Left forelimb (tissue), 1 donor: ENCODE measurements at regions not wholly inside any gene's neighbourhood (a gene's known extent, or its start where the extent isn't known, plus 50 kb on each side); places are given as distances from the start of the nearest gene placed in this dataset.

Experiments
- DNase-seq: peaks from one replicate; pipeline ENCODE4 v3.0.0-alpha.2; 2018; ENCODE audit warnings: low spot score

DNA sequence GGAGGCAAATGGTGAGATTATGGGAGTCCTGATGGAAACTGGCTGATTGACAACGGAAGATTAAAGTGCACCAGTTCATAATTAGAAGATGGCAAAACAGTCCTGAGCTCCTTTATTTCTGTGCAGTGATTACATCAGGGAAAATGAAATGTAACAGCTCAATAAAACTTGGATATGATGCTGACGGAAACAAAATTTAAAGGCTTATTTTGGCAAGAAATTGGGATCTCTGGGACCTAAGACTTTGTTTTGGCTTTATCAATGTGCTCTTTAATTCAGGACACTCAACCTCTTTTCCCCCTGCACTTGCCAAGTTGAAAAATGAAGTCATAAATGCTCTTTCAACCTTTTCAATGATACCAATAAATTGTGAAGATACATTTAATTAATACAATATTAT is 226.8 kb downstream of the C6orf118 start:
- no peak for DNase-seq

DNA sequence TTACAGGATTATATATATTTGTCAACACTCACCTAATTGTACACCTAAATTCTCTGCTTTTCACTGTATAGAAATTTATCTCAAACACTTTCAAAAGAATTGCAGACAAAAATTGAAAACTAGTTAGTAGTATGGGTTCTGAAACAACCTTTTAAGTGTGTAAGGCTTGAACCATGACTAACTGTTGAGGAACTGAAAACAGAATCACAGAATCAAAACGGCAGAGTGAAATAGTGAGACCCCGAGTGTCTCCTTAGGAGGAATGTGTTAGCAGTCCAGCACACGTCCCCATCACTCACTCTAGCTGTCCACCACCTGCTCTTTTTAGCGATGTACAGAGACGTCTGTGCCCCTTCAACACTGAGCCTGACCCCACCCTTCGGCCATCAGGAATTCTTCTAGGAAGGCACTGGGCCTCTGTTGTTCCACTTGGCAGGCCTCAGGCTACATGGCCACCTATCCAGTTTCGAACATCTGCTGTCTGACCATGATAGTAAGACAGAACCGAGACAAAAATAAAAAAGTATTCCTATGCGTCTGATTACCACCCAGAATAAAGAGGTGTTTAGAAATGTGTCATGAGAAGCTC is 227.4 kb downstream of the C6orf118 start:
- no peak for DNase-seq

DNA sequence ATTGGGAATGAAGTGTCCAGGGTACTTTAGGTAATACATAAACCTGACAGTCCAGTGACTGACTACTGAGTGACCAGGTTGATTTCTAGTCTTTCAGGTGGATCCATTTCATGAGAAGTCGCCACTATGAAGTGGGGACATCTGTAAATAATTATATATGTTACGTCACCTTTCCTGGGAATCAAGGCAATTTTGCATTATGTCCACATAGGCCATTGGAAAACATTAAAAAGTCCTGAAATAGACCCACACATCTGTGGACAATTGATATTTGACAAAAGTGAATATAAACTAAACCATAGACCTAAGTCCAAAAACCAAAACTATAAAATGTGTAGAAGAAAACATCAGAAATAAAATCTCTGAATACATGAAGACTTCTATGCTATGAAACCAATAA is 231.5 kb downstream of the C6orf118 start:
- no peak for DNase-seq

DNA sequence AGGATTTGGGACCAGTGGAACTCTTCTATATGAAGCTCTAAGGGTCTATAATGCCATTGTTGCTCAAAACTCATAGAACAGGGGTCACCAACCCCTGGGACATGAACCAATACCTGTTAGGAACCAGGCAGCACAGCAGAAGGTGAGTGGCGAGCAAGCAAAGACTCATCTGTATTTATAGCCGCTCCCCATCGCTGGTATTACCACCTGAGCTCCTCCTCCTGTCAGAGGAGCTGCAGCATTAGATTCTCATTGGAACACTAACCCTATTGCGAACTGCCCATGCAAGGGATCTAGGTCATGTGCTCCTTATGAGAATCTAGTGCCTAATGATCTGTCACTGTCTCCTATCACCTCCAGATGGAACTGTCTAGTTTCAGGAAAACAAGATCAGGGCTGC is 237.5 kb downstream of the C6orf118 start:
- no peak for DNase-seq

DNA sequence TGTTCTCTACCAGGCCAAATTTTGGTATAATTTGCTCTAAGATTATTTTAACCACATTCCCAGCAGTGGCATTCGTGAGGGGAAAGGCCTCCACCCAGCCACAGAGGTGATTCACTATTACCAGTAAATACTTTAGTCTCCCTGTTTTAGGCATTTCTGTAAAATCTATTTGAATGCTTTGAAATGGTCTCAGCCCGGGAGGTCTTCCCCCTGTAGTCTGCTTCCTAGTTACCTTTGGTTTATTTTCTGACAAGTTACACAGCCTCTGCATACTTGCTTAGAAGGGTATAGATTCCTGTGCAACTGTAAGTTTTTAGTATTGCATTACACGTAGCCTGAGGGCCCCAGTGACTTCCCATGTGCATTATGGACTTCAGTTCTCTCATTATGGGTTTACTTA is 248.7 kb downstream of the C6orf118 start:
- DNase-seq: no peak

DNA sequence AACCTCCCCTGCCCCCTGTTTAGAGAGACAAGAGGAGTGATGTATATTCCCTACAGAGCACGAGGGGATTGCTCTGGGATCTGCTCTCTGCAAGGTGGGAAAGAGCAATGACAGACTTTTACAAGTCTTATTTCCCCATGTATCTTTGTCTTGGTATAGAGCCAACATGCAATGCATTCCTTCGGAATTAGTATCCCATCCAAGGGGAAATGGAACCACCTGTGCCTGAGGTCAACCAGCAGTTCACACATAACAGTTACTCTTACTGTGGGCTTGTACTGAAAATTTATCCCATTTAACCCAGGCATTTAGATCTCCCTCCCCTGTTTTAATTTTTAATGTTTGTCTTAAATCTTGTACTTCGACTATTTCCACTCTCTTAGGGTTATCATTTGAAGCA is 250.4 kb downstream of the C6orf118 start:
- no peak for DNase-seq

DNA sequence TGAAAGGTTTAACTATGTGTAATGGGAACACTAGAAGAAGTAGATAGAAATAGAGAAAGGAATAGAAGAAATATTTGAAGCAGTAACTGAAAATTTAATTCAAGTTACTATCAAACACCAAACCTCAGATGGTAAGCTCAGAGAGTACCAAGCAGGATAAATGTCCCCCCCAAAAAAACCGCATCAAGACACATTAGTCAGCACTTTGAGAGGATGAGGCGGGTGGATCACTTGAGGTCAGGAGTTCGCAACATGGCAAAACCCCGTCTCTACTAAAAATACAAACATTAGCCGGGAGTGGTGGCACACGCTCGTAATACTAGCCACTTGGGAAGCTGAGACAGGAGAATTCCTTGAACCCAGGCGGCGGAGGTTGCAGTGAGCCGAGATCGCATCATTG is 253.1 kb downstream of the C6orf118 start:
- no peak for DNase-seq

DNA sequence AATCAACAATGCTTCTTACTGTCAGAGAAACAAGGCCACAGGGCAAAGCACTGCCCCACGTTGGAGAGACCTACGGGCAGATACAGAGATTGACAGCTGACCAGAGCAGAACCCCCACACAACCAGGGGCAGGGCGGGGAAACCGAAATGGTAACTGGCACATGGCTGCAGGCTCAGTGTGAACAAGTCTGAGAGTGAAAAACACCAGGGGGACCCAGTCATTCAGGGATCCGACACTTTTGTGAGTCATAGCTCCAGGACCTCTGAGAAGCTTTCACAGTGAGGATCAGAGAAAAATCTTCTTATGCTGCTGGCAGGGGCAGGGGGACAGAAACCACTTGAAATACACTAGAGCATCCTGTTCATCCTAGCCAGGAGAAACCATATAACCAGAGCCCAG is 254.2 kb downstream of the C6orf118 start:
- no peak for DNase-seq

DNA sequence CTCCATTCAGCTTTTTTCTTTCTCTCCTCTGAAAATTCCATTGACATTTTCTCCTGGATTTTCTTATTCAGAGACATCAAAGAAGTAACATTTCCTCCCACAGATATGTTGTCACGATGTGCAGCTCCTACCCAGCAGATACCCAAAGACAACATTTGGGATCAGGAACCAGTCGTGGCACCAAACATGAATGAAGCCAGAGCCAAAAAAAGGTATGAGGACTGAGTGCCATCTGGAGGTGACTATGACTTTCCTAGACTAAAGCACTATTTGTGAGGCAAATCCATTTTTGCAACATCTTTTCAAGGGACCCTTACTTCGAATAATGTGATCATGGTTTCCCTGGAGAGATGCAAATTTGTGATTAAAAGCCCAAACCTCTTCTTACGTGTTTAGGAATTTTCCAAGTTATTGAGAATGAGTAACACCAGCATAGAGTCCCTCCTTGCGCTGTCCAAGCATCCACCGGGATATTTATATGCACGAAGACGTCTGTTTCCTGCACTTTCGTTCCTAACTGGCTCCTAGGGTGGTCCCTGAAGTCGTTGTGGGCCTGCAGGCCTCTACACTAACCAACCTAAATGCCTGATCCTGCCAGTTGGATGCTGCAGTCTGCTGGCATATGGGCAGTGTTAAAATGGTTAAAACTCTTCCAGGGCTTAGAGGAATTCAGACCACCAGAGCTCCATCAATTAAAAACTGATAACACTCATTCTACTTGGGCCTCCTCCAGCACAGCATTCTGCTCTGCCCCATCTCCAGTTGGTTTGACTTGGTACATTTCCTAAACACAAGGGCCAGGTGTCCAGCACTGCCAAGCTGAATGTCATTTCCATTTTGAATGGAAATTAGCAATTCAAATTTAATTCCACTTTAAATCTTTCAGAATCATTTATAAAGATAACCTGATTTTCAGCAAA is 256.6 kb downstream of the C6orf118 start:
- DNase-seq: no peak

DNA sequence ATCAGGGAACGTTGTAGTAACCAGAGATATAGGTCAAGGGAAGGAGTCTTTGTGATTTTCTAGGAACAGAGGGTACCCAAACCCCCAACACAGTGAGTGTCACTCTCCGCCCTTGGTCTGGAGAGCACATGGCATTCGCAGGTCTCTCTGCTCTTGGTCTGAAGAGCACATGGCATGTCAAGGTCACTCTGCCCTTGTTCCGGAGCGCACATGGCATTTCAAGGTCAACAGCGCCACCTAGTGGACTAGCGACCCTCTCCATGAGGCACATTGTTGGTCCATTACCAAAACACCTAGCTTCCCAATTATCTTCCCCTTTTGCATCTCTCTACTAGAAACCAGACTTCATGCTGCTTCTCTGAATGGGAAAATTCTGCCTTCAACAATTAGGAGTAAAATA is 260.0 kb downstream of the C6orf118 start:
- DNase-seq: no peak

DNA sequence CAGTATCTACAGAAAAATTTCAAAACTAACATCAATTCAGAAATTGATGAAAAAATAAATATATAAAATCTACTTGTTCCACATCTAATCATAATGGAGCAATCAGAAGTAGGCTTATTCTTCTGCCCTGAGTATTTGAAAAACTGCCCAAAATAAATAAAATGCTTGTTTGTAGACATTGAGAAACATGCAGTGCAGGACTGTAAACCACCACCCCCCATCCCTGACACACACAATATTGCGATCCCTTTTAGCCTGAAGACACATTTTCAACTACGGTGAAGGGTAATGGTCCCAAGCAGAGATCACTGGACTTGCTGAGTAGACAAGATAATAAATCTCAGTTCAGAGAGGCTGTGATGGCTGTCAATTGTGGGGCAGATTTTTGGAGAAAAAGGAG is 261.5 kb downstream of the C6orf118 start:
- DNase-seq: no peak

DNA sequence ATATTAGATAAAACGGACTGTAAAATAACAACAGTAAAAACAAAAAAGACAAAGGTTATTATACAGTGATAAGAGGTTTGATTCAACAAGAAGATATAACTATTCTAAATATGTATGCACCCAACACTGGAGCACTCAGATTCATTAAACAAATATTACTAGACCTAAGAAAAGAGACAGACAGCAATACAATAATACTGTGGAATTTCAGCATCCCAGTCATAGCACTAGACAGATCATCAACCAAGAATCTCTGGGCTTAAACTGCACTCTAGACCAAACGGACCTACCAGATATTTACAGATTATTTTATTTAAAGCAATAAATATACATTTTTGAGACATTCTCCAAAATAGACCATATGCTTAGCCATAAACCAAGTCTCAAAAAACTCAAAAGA is 263.8 kb downstream of the C6orf118 start:
- no peak for DNase-seq

DNA sequence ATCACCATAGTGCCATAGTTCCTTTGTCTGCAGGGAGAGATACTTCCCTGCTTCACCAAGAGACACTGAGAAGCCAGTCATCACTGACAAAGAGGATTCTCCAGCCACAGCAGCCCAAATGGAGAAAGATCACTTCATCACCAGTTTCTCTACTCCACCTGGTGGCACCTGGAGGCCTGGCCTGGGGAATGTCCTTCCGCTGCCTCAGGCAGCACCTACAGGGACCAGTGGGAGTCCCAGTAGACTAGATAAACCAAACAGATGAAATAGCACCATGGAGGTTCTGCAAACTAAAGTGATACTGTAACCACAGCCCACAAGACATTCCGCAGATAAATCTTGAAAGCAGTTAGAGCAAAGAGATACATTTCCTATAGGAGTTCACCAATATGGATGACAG is 266.5 kb downstream of the C6orf118 start:
- DNase-seq: no peak

DNA sequence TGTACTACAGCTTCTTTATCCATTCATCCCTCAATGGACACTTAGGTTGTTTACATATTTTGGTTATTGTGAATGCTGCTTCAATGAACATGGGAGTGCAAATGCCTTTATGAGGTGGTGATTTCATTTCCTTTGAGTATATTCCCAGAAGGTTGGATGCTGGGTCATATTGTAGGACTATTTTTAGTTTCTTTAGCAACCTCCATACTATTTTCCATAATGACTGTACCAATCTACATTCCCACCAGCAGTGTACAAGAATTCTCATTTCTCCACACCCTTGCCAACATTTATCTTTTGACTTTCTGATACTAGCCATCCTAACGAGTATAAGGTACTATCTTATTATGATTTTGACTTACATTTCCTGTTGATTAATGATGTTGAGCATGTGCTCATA is 269.0 kb downstream of the C6orf118 start:
- no peak for DNase-seq

DNA sequence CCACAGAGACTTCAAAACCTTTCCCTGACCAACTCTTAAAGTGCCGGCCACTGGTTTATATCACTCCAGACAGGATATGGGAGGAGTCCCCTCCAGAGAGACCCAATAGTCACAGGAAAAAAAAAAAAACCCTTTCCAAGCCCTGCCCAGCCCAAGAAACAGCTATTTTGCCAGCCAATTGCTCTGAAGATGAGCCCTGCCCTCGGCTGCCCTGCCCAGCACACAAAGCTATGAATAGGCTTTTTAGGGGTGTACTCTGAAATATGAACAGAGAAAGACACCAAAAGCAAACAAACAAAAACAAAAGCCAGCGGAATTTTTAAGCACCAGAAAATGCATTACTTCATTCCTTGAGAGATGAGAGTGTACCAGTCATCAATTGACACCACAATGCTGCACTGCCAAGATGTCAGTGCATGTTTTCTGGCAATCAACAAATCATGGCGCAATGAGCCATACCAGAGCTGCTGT is 275.1 kb downstream of the C6orf118 start:
- DNase-seq: no peak

DNA sequence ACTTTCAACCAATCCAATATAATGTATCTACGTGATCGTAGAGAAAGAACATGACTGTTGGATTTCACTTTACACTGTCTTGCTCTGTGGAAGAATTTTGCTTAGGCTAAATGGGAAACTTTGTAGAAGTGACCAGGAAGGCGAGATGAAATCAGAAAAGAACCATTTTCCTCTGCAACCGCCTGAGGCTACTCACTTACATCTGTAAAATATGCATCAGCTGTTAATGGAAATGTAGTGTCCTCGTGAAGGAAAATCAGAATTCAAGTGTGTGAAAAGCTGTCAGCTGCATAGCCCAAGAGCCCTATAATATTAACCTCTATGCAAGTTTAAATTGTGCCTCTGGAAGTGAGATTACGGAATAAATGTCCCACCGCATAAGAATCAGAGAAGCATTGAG is 277.9 kb downstream of the C6orf118 start:
- DNase-seq: no peak

DNA sequence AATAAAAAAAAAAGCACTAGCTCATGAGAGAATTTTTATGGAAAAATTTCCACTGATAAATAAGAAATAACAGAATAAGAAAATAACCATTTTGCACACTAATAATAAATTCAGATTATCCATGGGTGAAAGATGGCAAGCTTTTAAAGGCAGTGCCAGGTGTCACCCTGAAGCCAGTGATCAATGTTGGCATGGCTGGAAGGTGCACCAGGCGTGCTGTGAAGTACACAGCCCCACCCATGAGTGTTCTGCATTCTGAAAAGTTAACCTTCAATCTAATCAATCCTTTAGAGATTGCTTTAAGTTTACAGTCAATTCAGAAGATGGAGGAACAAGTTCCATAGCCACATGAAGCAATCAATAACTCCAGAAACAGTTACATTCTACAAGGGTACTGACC is 284.4 kb downstream of the C6orf118 start:
- DNase-seq: no peak

DNA sequence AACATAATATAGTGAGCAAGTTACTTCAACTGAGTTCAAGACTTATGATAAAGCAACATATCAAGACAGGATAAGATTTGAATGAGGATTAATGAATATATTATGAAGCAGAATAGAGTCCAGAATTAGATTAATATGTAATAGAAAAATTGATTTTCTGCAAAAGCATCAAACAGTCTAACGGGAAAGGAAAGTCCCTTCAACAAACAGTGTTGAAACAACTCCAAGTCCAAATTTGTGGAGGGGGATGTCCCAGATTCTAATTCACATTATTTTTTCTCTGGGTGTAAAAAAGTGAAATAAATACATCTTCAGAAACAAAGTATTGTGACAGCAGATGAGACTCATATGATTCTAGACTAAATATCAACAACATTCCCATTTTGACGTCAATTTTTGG is 289.7 kb downstream of the C6orf118 start:
- no peak for DNase-seq

DNA sequence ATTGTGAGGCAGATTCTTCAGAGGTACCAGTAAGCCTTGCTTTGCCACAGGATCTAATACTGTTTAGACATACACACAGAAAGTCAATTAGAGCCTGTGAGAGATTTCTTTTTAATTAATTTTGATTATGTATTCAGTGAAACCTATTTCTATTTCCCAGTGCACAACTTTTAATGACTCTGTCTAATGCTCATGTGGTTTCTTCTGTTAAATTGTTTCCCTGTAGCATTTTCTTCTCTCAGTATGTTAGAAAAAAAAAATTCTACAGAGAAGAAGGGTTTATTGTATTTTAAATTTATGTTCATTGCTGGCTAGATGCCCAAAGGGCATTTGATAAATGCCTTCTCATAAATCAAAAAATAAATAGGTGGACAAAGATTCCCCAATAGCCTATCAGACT is 293.7 kb downstream of the C6orf118 start:
- DNase-seq: no peak

DNA sequence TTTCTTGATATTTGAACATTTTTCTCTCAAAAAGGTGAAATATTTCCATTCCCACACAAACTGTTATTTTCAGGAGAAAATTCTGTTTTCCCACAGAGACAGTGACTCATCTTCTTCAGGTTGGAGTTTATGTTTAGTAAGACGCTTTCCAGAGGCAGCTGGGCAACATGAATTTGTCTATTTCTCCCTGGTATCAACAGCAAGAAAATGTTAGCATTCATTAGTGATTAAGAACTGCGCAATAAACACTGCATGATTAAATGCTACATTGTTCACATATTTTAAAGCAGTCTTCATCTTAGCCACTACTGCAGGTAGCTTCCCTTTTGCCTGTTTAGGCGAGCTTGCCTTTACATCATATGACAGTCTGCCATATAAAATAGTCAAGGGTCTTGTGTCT is 295.7 kb downstream of the C6orf118 start:
- no peak for DNase-seq

DNA sequence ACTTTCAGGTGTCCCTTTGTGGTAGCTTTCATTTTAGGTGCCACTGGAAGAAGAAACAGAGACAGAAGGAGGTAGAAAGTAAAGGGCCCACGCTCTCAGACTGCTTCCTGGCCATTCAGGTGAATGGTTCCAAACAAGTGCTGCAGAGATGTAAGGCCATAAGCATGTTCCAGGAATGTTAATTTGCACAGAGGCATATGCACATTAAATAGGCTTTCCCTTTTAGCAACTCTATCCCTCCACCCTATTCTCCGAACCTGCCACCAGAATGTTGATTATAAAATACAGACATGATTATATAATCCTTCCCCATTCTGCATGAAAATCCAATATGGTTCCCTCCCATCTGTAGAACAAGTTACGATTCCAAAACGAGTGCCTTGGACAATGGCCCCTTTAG is 297.2 kb downstream of the C6orf118 start:
- DNase-seq: no peak

DNA sequence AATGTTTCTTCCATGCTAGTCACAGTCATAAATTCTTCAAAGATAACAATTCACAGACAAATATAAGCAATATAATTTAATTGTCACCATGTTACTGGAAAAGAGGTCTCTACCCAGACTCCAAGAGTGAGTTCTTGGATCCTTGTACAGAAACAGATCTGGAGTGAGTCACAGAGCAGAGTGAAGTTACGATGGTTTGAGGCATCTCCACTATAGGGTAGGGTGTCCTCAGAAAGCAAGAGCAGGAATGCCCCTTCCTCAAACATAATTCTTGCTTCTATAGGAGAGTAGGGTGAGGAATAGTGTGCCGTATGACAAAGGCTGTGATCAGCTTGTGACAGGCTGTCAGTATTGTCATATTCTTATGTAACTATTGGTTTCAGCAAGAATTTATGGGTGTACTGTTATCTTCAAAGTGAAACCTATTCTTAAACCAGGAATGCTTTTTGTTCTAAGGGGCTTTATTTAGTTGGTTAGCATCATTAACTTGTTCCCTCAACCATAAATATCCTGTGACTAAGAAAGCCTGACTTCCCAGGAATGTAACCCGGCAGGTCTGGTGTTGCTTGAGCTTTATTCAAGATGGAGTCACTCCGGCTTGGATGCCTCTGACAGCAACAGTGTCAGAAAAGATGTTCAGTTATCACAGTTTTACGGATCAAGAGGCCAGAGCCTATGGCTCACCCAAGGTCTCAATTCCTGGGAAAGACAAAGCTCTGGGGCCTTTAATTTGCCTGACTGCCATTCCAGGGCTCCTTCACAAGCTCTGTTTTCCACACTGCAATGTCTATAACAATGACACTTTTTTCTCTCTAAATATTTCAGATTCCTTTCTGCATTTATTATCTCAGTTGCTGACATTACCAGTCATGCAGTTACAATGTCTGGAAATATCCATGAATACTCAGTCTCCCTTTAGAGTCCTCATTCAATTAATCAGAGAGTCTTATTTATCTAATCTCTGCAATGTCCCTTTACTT is 298.6 kb downstream of the C6orf118 start:
- no peak for DNase-seq

DNA sequence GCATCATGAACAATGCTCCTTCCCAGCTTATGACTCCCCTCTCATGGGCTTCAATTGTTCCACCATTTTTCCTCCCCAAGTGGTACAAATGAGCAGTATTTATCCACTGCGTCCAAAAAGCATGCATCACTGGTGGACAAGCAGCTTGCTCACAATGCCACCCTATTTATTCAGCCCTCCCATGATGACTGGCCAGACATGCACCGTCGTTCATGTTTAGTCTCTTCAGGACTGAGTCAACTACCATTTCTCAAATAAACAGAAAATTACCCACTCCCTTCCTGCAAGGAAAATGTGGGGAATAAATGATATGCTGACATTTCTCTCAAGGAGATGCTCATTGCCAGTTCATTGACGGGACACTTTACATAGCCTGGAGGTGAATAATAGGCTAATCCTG is 300.4 kb downstream of the C6orf118 start:
- DNase-seq: no peak
